A172 (cell line): ENCODE measurements at regions not wholly inside any gene's neighbourhood (a gene's known extent, or its start where the extent isn't known, plus 50 kb on each side); places are given as distances from the start of the nearest gene placed in this dataset.

Experiments used
- DNase-seq: peaks from one replicate; pipeline ENCODE4 v3.0.0-alpha.2; 2015; ENCODE audit warnings: low spot score

GRCh38 chr2:230642966-230643365 lies 69.7 kb upstream of the CAB39 start:
- DNase-seq: no peak

DNA sequence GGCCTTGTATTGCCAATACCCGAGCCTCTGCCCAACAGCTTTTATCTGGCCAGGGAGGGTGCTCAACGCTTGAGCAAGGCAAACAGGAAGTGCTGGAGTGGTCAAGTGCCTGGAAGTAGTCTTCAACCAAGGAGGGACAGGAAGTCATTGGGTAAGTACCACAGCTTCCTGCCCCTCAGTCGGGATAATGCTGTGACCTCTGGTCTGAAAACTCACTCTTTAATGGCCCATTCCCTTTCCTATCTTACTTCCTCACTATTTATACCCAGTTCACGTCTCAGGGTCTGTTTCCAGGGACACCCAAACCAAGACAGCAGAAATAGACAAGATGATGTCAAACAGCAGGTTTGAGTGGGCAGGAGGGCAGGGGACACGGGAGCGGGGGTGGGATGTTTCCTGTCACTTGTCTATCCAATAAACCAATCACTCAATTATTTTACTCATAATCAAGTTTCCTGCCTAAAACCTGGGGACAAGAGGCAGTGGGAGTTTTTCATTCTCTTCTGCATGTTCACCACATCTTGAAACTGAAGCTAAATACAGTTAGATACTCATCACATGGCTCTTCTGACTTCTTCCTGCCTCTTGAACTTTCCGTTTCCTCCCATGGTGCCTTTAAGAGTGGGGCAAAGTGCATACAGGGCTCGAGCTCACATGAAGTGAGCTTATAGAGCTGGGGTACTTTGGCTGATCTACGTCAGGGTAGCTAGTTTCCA lies 68.9 kb upstream of the CAB39 start:
- DNase-seq: no peak

DNA sequence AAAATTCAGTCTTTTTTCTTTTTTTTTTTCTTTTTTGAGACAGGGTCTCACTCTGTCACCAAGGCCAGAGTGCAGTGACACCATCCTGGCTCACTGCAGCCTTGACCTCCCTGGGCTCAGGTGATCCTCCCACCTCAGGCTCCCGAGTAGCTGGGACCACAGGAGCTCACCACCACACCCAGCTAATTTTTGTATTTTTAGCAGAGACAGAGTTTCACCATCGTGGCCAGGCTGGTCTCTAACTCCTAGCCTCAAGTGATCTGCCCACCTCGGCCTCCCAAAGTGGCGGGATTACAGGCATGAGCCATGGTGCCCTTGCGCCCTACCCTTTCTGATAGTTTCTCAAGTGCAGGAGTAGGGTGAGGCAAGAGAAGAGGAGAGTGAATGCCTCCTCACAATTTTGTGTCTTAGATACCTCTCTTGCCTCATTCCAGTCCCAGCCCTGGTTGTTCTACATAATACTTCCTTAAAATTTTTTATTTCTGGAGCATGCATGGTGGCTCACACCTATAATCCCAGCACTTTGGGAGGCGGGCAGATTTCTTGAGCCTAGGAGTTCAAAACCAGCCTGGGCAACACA lies 68.2 kb upstream of the CAB39 start:
- DNase-seq: no peak

DNA sequence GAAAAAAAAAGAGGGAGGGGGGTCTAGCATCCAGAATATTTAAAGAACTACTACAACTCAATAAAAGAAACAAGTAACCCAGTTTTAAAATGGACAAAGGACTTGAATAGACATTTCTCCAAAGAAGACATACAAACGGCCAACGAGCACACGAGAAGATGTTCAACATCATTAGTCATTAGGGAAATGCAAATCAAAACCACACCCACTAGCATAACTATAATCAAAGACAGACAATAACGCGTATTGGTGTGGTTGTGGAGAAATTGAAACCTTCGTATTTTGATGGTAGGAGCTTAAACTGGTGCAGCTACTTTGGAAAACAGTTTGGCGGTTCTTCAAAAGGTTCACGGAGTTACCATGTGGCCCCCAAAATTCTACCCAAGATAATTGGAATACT lies 64.3 kb upstream of the CAB39 start:
- no peak for DNase-seq

DNA sequence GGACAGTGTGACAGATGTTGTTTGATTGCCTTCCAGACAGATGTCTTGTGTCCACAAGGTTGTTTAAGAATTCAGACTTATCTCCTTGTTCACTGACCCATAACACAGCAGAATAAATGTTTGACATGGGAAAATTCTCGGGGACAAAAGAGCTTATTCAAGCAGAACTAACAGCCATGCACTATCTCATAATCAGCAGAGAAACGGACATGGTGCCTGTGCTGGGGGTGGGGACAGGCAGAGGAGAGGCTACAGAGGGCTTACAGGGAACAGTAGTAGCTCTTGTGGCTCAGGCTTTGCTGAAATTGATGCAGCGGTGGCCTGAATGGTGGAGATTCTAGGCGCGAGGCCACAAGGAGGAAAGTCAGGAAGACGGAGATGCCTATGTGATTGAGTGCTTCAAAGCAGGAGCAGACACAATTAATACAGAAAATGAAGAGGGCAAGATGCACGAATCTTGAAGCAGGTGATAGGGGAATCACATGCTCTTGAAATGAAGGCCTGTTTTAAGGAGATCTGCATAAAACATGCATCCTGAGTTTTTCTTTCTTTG lies 62.0 kb upstream of the CAB39 start:
- no peak for DNase-seq

DNA sequence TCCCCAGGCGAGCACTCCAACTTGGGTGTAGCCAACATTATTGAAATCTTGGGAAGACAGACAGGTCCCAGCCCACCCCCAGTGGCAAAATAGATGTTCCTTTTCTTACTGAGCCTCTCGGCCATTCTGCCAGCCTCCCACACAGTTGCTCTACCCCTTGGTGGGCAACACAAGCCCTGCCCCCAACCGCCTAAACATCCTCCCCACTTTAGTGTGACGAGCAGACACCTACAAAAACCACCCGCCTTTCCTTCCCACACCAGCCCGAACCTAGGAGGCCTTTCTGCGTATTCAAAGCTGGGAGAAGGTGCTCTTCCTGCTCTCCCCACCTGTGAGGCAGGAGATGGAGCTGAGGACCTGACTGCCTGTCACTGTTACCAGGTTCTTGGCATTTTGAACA lies 58.6 kb upstream of the CAB39 start:
- DNase-seq: no peak

GRCh38 chr2:230657462-230657861 lies 55.2 kb upstream of the CAB39 start:
- DNase-seq: no peak

GRCh38 chr2:230657906-230658305 lies 54.7 kb upstream of the CAB39 start:
- no peak for DNase-seq

GRCh38 chr2:230658577-230658876 lies 54.1 kb upstream of the CAB39 start:
- no peak for DNase-seq

- DNase-seq: no peak
These were observed 53.6 kb upstream of the CAB39 start for GRCh38 chr2:230658877-230659652.

DNA sequence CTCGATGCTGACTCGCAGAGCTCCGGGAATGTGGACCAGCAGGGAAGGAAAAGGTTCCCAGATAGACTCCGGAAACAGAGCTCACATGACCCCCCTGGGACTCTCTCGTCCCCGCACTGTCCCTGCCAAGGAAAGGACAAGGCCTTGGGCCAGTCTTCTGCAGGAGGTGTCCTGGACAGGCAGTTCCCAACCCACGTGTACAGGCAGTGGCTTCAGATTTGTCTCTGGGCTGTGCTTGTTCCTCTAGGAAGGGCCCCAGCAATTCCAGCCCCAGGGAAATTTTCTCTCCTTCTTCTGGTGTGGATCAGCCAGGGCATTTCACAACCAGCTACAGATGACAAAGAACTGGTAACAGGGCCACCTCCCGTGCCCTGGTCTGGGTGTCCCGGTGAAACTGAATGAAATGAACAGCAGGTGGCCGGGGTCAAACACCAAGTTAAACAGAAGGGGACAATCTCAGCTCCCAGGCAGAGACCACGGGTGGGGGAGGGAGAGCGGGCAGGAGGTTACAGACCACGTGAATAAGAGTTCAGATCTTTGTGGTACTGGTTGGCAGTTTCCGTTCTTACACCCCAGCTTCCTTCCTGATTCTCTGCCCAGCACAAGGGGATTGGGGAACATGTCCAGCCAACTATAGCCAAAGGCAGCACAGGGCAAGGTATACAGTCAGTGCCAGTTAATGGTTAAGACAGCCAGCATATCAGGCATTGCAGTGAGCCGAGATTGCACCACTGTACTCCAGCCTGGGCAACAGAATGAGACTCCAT lies 52.2 kb upstream of the CAB39 start:
- no peak for DNase-seq

DNA sequence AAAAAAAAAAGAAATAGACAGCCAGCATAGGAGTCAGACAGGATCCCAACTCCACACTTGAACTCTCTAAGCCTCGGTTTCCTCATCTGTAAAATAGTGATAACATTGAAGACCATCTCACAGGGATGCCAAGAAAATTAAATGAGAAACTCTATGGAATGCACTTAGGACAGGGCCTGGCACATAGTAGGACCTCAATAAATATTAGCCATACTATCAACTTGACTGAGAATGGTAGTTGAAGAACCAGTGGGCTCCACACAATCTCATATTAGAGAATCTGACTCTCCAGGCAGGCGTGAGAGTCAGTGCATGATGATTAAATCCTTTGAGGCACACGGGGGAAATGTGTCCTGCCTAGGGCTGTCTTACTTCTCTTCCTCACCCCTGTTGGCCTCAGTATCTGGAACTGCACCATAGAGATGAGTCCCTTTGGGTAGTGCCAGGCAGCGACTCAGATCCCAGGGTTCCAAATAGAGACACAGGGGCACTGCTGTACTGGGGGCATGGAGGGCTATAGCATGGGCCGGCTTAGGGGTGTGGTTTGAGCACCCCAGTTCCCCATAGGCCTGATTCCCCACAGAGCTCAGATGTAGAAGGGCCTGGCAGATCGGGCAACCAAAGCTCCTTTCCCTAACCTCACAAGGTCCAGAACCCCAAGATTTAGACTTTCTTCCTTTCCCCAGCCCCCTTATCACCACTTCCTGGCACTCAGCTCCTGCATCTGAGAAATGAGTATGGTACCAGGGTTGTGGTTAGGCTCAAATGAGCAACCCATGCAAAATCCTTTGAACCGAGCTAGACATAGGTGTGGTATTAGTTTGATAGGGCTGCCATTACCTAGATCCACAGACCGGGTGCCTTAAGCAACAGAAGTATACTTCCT lies 51.3 kb upstream of the CAB39 start:
- DNase-seq: no peak
